Right lobe of liver (tissue), 6 donors: ENCODE measurements at regions not wholly inside any gene's neighbourhood (a gene's known extent, or its start where the extent isn't known, plus 50 kb on each side); places are given as distances from the start of the nearest gene placed in this dataset.

Source experiments
- ATAC-seq, 4 donors: fragments of 200-7000 bp; cut with Tn5 transposase; one replicate each; pipeline ENCODE4 v1.9.1; 2020; ENCODE audit warnings: mild to moderate bottlenecking in 4 of 4, moderate library complexity in 4 of 4
- DNase-seq, 3 donors: peaks; one replicate each; pipeline ENCODE4 v3.0.0-alpha.2; 2020
- H3K27ac ChIP-seq, 3 donors: fragments of 200-600 bp; one replicate each; pipeline ENCODE4 v1.8.0; 2022
- H3K27me3 ChIP-seq, 2 donors: fragments of 200-600 bp; one replicate each; pipeline ENCODE4 v1.8.0; 2022
- H3K36me3 ChIP-seq, 4 donors: fragments of 200-600 bp; sonication (generic) in 1 of 4; one replicate each; pipeline versions ENCODE4 v1.5.1 to v1.8.0; 2017 to 2022; ENCODE audit warnings: control low read depth in 1 of 4
- H3K4me1 ChIP-seq, 4 donors: fragments of 200-600 bp; sonication (generic) in 1 of 4; one replicate each; pipeline versions ENCODE4 v1.5.1 to v1.8.0; 2017 to 2022; ENCODE audit warnings: control low read depth in 1 of 4
- H3K4me3 ChIP-seq, 3 donors: fragments of 200-600 bp; one replicate each; pipeline ENCODE4 v1.8.0; 2022
- H3K9me3 ChIP-seq, 4 donors: fragments of 200-600 bp; sonication (generic) in 1 of 4; one replicate each; pipeline versions ENCODE4 v1.5.1 to v1.8.0; 2017 to 2022; ENCODE audit warnings: control low read depth in 1 of 4
- CTCF ChIP-seq, 4 donors: fragments of 200-600 bp in 3 of 4; fragments of 450-650 bp in 1 of 4; IDR thresholded peaks; one replicate each; pipeline versions ENCODE4 v1.5.1 to v1.8.0; 2016 to 2022; ENCODE audit warnings: antibody characterized with exemption in 4 of 4, mild to moderate bottlenecking in 2 of 4
- POLR2A ChIP-seq: fragments of 450-650 bp; IDR thresholded peaks from one replicate; pipeline ENCODE4 v1.6.1; 2017; ENCODE audit warnings: antibody characterized with exemption, mild to moderate bottlenecking
- WGBS: methylation state at CpG from one replicate; pipeline ENCODE4 v1.1.6; 2018; ENCODE audit warnings: low coverage, low lambda C conversion rate; ENCODE audit not compliant: insufficient coverage; ENCODE audit errors: missing lambda C conversion rate; 5-methylcytosine and 5-hydroxymethylcytosine counted together
- intact Hi-C, 2 donors: fragments of 100-400 bp; cut with DNase I; formaldehyde crosslinking; loops; one replicate each; pipeline versions ENCODE4 v1.11.2 to v1.14.1; 2022
- donor health status: DM: no; HTN: yes; CAD: no.
- donor health status: DM: no; HTN: no; CAD: no.
- donor health status: DM: no; HTN: no; CAD: no.
- donor health status: DM: no; HTN: yes; CAD: no.
- donor health status: DM: no; HTN: yes; CAD: no.

- Histone ChIP-seq H3K4me3 (no peak overlapping the region), H3K9me3 (no peaks in the 10 kb centered on the region), H3K4me1 (peaks cover 0 to 43% (median 9%) of the 10 kb centered on the region in 4 donors), H3K27me3 (no peaks in the 10 kb centered on the region), H3K27ac (peak overlapping the region in 1 of 3 donors; percentile 80), H3K36me3 (no peaks in the 10 kb centered on the region)
- no peak for TF ChIP-seq POLR2A
- no peak for TF ChIP-seq CTCF (IDR thresholded peaks at IDR 0.05)
- DNase-seq (no peak), ATAC-seq (no peak)
- intact Hi-C loops: loop anchor here in 1 of 2 donors (5.0 kb wide), 1 partner anchor 113 kb away; no protein-coding TSS in a partner anchor
- WGBS: 40% methylated on average over 3 of the region's 3 CpGs
These were observed 252.3 kb downstream of the TOX3 start for GRCh38 chr16:52294660-52295059.

DNA sequence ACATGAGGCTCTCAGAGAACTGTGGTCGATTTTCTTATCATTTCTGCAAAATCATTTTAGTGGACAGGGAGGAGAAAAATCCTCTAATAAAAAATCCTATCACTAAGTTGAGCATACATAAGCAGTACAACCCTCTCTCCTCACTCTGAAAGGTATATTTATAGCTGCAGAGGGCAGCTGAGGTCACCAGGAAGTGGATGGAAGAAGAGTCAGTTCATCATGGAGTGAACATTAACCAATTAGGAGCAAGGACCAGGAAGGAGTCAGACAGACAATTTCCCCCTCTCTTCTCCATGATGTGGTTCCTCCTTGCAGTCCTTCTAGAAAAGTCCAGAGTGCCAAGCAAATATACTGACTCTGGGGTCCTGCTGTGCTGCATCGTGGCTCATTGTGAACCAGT is 253.7 kb downstream of the TOX3 start:
- Histone ChIP-seq H3K9me3 (no peaks in the 10 kb centered on the region), H3K36me3 (no peaks in the 10 kb centered on the region), H3K4me1 (peaks cover 0 to 43% (median 9%) of the 10 kb centered on the region in 4 donors), H3K4me3 (no peak overlapping the region), H3K27me3 (no peaks in the 10 kb centered on the region), H3K27ac (peak overlapping the region in 1 of 3 donors; percentile 60)
- peak in 1 of 3 donors; percentile 17 for DNase-seq
- TF ChIP-seq CTCF (IDR thresholded peaks at IDR 0.05): no peak
- no peak for TF ChIP-seq POLR2A
- 58% methylated on average over 1 of the region's 2 CpGs for WGBS
- intact Hi-C loops: no loop called here
- peak in 1 of 4 donors; percentile 38 for ATAC-seq

GRCh38 chr16:52283584-52284375 is 263.2 kb downstream of the TOX3 start:
- intact Hi-C loops: no loop called here
- 75% methylated on average over 4 of the region's 4 CpGs for WGBS
- Histone ChIP-seq H3K27me3 (no peaks in the 10 kb centered on the region), H3K27ac (no peak overlapping the region), H3K4me3 (no peak overlapping the region), H3K36me3 (no peaks in the 10 kb centered on the region), H3K9me3 (no peaks in the 10 kb centered on the region), H3K4me1 (no peaks in the 10 kb centered on the region)
- DNase-seq (no peak), ATAC-seq (no peak)
- TF ChIP-seq CTCF (IDR thresholded peaks at IDR 0.05): no peak

DNA sequence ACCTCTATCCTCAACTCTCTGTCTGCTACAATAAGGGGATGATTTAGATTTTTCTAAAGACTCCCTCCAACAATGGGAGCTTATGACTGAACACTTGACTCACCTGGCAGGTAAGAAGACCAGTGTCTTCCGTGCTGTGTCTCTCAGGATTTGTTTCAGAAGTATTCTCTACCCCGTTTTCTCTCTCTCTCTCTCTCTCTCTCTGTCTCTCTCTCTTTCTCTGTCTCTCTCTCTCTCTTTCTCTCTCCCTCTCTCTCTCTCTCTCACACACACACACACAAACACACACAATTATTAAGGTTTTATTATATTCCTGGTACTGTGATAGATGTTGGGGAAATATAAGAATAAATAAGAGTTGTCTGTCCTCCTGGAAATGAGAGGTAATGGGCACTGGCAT is 263.9 kb downstream of the TOX3 start:
- no peak overlapping the region for H3K4me3 ChIP-seq
- H3K27ac ChIP-seq: no peak overlapping the region
- H3K27me3 ChIP-seq: no peaks in the 10 kb centered on the region
- H3K9me3 ChIP-seq: no peaks in the 10 kb centered on the region
- DNase-seq (no peak), ATAC-seq (no peak)
- no peak for TF ChIP-seq POLR2A
- H3K4me1 ChIP-seq: no peaks in the 10 kb centered on the region
- WGBS: 70% methylated on average over 2 of the region's 2 CpGs
- intact Hi-C loops: no loop called here
- H3K36me3 ChIP-seq: no peaks in the 10 kb centered on the region

- TF ChIP-seq CTCF (IDR thresholded peaks at IDR 0.05) (no peak), POLR2A (no peak)
- WGBS: no CpG with 5 or more reads among the region's 1 CpG
- H3K4me1 ChIP-seq: no peaks in the 10 kb centered on the region
- H3K27ac ChIP-seq: no peak overlapping the region
- no peak overlapping the region for H3K4me3 ChIP-seq
- H3K9me3 ChIP-seq: no peaks in the 10 kb centered on the region
- intact Hi-C loops: no loop called here
- ATAC-seq: no peak
- no peaks in the 10 kb centered on the region for H3K36me3 ChIP-seq
- no peak for DNase-seq
- H3K27me3 ChIP-seq: no peaks in the 10 kb centered on the region
These were observed 266.9 kb downstream of the TOX3 start for GRCh38 chr16:52280086-52280485.
